Transverse colon (tissue), 4 donors: ENCODE measurements at regions not wholly inside any gene's neighbourhood (a gene's known extent, or its start where the extent isn't known, plus 50 kb on each side); places are given as distances from the start of the nearest gene placed in this dataset.

ENCODE experiments used
- DNase-seq: peaks from one replicate; pipeline ENCODE4 v3.0.0-alpha.2; 2019
- H3K27ac ChIP-seq, 4 donors: fragments of 200-600 bp; sonication (generic); 2 replicates each; pipeline ENCODE4 v1.5.1; 2016 to 2018; ENCODE audit warnings: inconsistent platforms in 4 of 4
- H3K27me3 ChIP-seq: fragments of 200-600 bp; sonication (generic); 2 replicates; pipeline ENCODE4 v1.5.1; 2017; ENCODE audit warnings: inconsistent platforms
- H3K36me3 ChIP-seq, 4 donors: fragments of 200-600 bp; sonication (generic); 2 replicates each; pipeline ENCODE4 v1.5.1; 2017 to 2019; ENCODE audit warnings: inconsistent platforms in 4 of 4
- H3K4me1 ChIP-seq, 4 donors: fragments of 200-600 bp; sonication (generic); 2 replicates each; pipeline ENCODE4 v1.5.1; 2017 to 2020; ENCODE audit warnings: inconsistent platforms in 4 of 4
- H3K4me3 ChIP-seq, 4 donors: fragments of 200-600 bp; sonication (generic); 1 replicate in 1 of 4; 2 replicates in 3 of 4; pipeline versions ENCODE4 v1.5.1 to v1.6.1; 2017 to 2019; ENCODE audit warnings: inconsistent platforms in 4 of 4
- H3K9me3 ChIP-seq, 2 donors: fragments of 200-600 bp; sonication (generic); 2 replicates each; pipeline ENCODE4 v1.5.1; 2017 to 2019; ENCODE audit warnings: inconsistent platforms in 2 of 2
- CTCF ChIP-seq, 5 experiments: fragments of 200-600 bp in 3 of 5; fragments of 450-650 bp in 2 of 5; sonication (generic) in 3 of 5; IDR thresholded peaks; 1 replicate in 2 of 5; 2 replicates in 3 of 5; pipeline ENCODE4 v1.5.1; 2016 to 2017; ENCODE audit warnings: antibody characterized with exemption in 5 of 5, inconsistent platforms in 3 of 5, mild to moderate bottlenecking in 2 of 5, moderate library complexity in 1 of 5
- EP300 ChIP-seq: sonication (generic); formaldehyde crosslinking; IDR thresholded peaks from one replicate; pipeline ENCODE4 v1.6.1; 2017; ENCODE audit warnings: antibody characterized with exemption, low read depth
- POLR2A ChIP-seq: fragments of 450-650 bp; IDR thresholded peaks from one replicate; pipeline ENCODE4 v1.6.1; 2016; ENCODE audit warnings: antibody characterized with exemption, mild to moderate bottlenecking, moderate library complexity
- POLR2AphosphoS5 ChIP-seq, 3 donors: sonication (generic); formaldehyde crosslinking; IDR thresholded peaks; one replicate each; pipeline ENCODE4 v1.6.1; 2016; ENCODE audit warnings: antibody characterized with exemption in 3 of 3
- WGBS, 2 donors: methylation state at CpG; one replicate each; pipeline ENCODE4 v1.1.5; 2018; ENCODE audit warnings: low coverage in 1 of 2; 5-methylcytosine and 5-hydroxymethylcytosine counted together
- in situ Hi-C, 4 donors: fragments of 200-750 bp; cut with MboI; loops; one replicate each; pipeline versions ENCODE4 v1.15.0 to v1.15.1; 2017; ENCODE audit warnings: low sequenced_read_pairs in 3 of 4, low pct_ligation_motif_present in 1 of 4, low pct_unique_long_range_greater_than_20kb in 1 of 4
- intact Hi-C: fragments of 100-400 bp; cut with DNase I; formaldehyde crosslinking; loops from one replicate; pipeline ENCODE4 v1.15.1; 2023; ENCODE audit warnings: low total_unique reads

- in situ Hi-C loops = no loop called here
- H3K9me3 ChIP-seq = no peaks in the 10 kb centered on the region
These were observed 2233.9 kb upstream of the TENM3 start for GRCh38 chr4:180009316-180009715.

GRCh38 chr4:180028682-180029081, 2214.5 kb upstream of the TENM3 start:
- no peaks in the 10 kb centered on the region for H3K36me3 ChIP-seq
- TF ChIP-seq EP300 (no peak), CTCF (IDR thresholded peaks at IDR 0.05) (peak in 2 of 5 experiments; percentile 16 to 33)
- no peak overlapping the region for H3K4me3 ChIP-seq
- peak; percentile 23 for DNase-seq
- in situ Hi-C loops = no loop called here
- H3K4me1 ChIP-seq = no peaks in the 10 kb centered on the region
- WGBS, 2 donors = 49 to 51% methylated on average over 8 of the region's 8 CpGs
- no peaks in the 10 kb centered on the region for H3K9me3 ChIP-seq
- no peak overlapping the region for H3K27ac ChIP-seq
- no peaks in the 10 kb centered on the region for H3K27me3 ChIP-seq
- intact Hi-C loops = no loop called here

More at GRCh38 chr4:180009316-180009715, 2233.9 kb upstream of the TENM3 start:
- DNase-seq = no peak
- Histone ChIP-seq H3K27ac (no peak overlapping the region), H3K4me1 (no peaks in the 10 kb centered on the region), H3K36me3 (no peaks in the 10 kb centered on the region), H3K27me3 (no peaks in the 10 kb centered on the region), H3K4me3 (no peak overlapping the region)
- TF ChIP-seq EP300 (no peak), POLR2A (no peak), POLR2AphosphoS5 (IDR thresholded peaks at IDR 0.05) (no peak), CTCF (IDR thresholded peaks at IDR 0.05) (no peak)
- intact Hi-C loops = no loop called here
- 70 to 78% methylated on average over 2 of the region's 2 CpGs for WGBS, 2 donors

- no peaks in the 10 kb centered on the region for H3K4me1 ChIP-seq
- intact Hi-C loops (no loop called here), in situ Hi-C loops (no loop called here)
- H3K9me3 ChIP-seq = no peaks in the 10 kb centered on the region
- TF ChIP-seq CTCF (IDR thresholded peaks at IDR 0.05) (no peak), POLR2AphosphoS5 (IDR thresholded peaks at IDR 0.05) (no peak), EP300 (no peak), POLR2A (no peak)
- H3K36me3 ChIP-seq = no peaks in the 10 kb centered on the region
- no peak overlapping the region for H3K4me3 ChIP-seq
- no peak overlapping the region for H3K27ac ChIP-seq
- H3K27me3 ChIP-seq = no peaks in the 10 kb centered on the region
- no peak for DNase-seq
- WGBS, 2 donors = 69 to 73% methylated on average over 1 of the region's 1 CpG
These were observed 2211.9 kb upstream of the TENM3 start for GRCh38 chr4:180031330-180031729.

- H3K27me3 ChIP-seq = no peaks in the 10 kb centered on the region
- H3K27ac ChIP-seq = no peak overlapping the region
- no peak for TF ChIP-seq EP300
- no peaks in the 10 kb centered on the region for H3K4me1 ChIP-seq
- H3K4me3 ChIP-seq = no peak overlapping the region
- no peak for DNase-seq
- 70 to 74% methylated on average over 1 of the region's 1 CpG for WGBS, 2 donors
- intact Hi-C loops (no loop called here), in situ Hi-C loops (no loop called here)
- H3K36me3 ChIP-seq = no peaks in the 10 kb centered on the region
- no peaks in the 10 kb centered on the region for H3K9me3 ChIP-seq
These were observed 2201.6 kb upstream of the TENM3 start for GRCh38 chr4:180041576-180041975.

GRCh38 chr4:180052629-180053028, 2190.6 kb upstream of the TENM3 start:
- in situ Hi-C loops = no loop called here
- no peak for DNase-seq
- intact Hi-C loops = no loop called here
- H3K27ac ChIP-seq = no peak overlapping the region
- H3K4me1 ChIP-seq = peaks cover 0 to 7% (median under 1%) of the 10 kb centered on the region in 4 donors
- no peaks in the 10 kb centered on the region for H3K36me3 ChIP-seq
- no peak overlapping the region for H3K4me3 ChIP-seq
- H3K27me3 ChIP-seq = peaks cover 12% of the 10 kb centered on the region
- TF ChIP-seq CTCF (IDR thresholded peaks at IDR 0.05) (no peak), POLR2A (no peak), EP300 (no peak), POLR2AphosphoS5 (IDR thresholded peaks at IDR 0.05) (no peak)
- no peaks in the 10 kb centered on the region for H3K9me3 ChIP-seq
- WGBS, 2 donors = 37 to 42% methylated on average over 4 to 7 of the region's 7 CpGs
